Tongue (tissue), 1 donor: ENCODE measurements at regions not wholly inside any gene's neighbourhood (a gene's known extent, or its start where the extent isn't known, plus 50 kb on each side); places are given as distances from the start of the nearest gene placed in this dataset.
"Not testable (repeated sequence)": the region's sequence is repeated elsewhere in the genome, so short reads cannot be mapped to it uniquely, and the experiment has no call there.

Experiments
- DNase-seq: peaks from one replicate; pipeline ENCODE4 v3.0.0-alpha.2; 2015

- DNase-seq = no peak
These were observed 180.7 kb upstream of the TTC14 start for GRCh38 chr3:180421221-180421620.

GRCh38 chr3:180421721-180422120 is 180.2 kb upstream of the TTC14 start:
- no peak for DNase-seq

DNA sequence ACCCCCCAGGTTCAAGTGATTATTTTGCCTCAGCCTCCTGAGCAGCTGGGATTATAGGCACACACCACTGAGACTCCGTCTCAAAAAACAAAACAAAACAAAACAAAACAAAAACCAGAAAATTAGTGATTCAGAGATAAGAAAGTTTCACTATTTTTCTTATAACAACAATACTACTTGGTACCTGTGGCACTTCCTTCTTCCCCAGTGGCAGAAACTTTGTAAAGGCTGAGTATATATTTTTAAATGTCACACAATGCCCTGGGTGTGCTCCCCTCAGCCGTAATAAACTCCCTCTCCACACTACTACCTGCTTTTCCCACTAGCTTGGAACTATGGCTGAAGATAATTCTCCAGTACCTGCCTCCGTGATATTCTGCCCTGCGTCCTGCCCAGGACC is 177.7 kb upstream of the TTC14 start:
- not testable (repeated sequence) for DNase-seq

DNA sequence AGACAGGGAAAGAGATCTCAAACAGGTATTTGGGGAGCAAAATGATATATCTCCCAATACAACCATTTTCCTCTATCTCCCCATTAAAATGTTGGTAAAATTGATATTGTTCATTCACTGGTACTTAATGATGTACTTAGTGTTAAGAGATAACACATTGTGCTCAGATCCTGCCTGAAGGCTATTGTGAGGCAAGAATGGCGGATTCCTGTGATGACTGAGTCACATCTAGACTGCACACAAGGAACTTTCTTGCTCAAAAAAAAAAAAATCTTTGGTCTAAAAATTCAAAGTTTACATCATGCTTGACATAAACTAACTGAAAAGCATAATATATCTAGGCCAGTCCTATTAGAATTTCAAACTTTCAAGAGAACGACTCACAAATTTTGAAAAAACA is 171.1 kb upstream of the TTC14 start:
- no peak for DNase-seq

DNA sequence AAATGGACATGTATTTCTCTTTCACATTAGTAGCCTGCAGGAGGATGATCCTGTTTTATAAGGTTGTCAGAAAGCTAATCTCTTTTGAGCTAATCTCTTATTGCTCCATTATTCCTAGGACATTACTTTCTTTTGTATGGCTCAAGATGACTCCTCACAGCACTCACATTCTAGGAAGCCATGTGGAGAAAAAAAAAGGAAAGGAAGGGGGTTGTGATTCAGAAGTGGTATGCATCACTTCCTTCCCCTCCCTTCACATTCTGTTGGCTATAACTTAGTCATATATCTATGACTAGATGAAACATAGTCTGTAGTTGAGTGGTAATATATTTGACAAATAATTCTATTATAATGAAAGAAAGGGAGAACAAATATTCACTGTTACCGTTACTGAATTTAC is 168.8 kb upstream of the TTC14 start:
- no peak for DNase-seq

DNA sequence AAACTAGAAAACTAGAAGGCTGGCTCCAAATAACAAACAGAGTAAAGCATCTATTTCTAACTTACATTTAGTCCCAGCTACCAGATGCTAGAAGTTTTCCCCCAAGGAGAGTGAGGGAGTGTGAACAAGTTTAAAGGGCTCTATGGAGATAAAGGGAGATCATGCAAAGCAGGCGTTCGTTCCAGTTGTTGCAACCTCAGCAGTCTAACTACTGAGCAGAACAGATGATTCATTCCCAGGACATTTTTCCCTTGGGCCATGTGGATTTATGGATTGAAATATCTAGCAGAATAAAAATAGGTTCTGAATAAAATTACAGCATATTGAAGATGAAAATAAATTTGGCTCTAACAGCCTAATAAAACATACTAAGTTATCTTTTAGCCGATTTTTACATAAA is 154.8 kb upstream of the TTC14 start:
- DNase-seq = no peak

- not testable (repeated sequence) for DNase-seq
These were observed 153.6 kb upstream of the TTC14 start for GRCh38 chr3:180448407-180448806.

DNA sequence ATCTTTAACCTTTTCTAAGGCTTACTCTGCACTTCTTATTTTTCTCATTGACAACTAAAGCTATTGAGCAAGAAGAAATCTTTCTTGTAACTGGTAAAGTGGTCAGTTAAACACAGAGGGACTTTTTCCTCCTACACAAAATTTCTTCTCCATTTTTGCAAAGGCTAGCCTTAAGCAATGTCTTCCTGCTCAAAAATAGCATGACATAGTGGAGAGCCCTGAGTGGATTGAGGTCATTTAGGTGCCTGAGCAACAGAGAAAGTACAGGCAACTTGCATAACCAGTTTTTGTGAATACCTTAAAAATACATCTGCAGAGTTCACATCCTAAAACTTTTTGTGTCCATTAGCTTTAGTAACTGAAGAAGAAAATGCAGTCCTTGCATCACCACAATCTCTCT is 144.7 kb upstream of the TTC14 start:
- DNase-seq = no peak

GRCh38 chr3:180466401-180467011 is 135.5 kb upstream of the TTC14 start:
- DNase-seq = no peak

DNA sequence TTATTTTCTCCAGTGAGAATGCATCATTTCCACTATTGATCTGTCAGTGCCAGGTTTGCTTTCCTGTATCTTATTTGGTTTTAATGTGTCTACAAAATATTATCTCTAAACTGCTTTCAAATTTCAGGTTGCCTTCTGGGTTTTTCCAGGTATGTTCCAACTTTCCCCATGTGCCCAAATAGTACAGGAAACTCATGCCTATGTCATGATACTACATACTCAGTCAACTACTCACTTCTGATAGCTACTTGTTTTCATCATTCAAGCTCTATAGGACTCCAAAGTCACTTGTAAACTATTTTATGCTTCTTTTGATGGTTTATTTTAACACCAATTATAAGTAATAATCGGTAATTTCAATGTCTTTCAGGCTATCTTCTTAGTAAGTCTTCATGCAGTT is 134.8 kb upstream of the TTC14 start:
- DNase-seq = no peak

- DNase-seq = no peak
These were observed 132.8 kb upstream of the TTC14 start for GRCh38 chr3:180469149-180469548.

- DNase-seq = no peak
These were observed 123.3 kb upstream of the TTC14 start for GRCh38 chr3:180478695-180479094.

GRCh38 chr3:180492047-180492446 is 109.9 kb upstream of the TTC14 start:
- no peak for DNase-seq

DNA sequence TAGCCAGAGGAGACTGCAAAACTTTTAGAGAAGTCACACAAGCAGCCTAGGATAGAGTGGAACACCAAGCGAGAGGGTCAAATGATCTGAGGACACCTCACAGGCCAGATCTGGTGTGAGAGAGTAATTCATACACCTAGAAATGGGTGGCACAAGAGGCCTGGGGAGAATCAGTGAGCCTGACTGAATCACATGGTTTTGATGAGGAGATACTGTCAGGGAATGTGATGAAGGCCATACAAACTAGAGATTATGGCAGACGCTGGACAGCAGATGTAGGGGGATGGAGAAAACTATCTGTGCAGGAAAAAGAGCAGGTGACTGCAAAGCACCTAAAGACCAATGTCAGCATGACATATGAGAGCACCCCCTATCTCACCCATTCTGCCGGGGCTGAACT is 105.0 kb upstream of the TTC14 start:
- no peak for DNase-seq

DNA sequence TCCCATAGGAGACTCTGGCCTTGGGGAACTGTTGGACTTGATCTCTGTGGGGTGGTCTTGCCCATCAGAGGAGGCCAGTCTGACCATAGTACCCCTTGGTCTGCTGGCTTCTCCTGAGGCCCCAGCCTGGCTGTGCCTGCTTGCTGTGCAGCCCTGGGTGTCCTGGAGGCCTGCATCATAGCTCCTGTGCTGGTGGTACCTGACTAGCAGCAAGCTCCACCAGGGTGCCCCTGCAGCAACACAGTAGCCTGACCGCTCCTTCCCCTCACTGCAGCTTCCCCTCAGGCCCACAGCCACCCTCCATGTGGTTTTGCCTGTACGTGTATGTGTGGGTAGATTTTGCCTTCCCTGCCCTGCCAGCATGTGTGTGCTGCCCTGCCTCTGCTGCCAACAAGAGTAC is 85.6 kb upstream of the TTC14 start:
- no peak for DNase-seq

GRCh38 chr3:180523040-180523439 is 78.9 kb upstream of the TTC14 start:
- DNase-seq = no peak

GRCh38 chr3:180528843-180529242 is 73.1 kb upstream of the TTC14 start:
- no peak for DNase-seq

DNA sequence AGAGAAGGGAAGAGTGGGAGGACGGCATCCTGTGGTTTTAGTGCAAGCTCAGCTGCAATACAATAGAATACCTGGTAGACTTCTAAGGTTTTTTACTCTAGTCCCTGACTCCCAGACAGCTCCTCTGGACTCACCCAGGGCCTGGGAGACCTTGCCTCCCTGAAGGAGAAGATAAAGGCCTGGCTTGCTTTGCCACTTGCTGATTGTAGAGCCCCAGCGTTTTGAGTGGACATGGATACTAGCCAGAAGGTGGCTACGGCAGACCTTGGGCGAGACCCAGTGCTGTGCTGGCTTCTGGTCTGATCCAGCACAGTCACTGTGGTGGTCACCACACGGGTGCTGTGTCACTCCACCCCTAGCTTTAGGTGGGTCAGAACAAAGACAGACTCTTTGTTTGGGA is 72.2 kb upstream of the TTC14 start:
- DNase-seq = no peak

DNA sequence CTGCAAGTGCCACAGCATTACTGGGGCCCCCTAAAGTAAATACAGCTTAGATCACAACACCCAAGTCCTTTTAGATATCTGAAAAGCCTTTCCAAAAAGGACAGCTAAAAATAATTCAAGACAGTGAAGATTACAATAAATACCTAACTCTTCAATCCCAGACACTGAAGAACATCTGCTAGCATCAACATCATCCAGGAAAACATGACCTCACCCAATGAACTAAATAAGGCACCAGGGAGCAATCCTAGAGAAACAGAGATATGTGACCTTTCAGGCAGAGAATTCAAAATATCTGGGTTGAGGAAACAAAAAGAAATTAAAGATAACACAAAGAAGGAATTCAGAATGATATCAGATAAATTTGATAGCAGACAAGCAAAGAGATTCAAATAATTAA is 71.7 kb upstream of the TTC14 start:
- no peak for DNase-seq

GRCh38 chr3:180531303-180532278 is 70.4 kb upstream of the TTC14 start:
- no peak for DNase-seq

GRCh38 chr3:180534828-180535227 is 67.1 kb upstream of the TTC14 start:
- no peak for DNase-seq

DNA sequence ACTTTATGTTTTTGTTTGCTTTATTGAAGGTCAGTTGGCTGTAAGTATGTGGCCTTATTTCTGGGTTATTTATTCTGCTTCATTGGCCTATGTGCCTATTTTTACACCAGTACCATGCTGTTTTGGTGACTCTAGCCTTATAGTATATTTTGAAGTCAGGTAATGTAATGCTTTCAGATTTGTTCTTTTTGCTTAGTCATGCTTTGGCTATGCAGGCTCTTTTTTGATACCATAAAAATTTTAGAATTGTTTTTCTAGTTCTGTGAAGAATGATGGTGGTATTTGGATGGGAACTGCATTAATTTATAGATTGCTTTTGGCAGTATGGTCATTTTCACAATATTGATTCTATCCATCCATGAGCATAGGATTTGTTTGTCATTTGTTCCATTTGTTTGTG is 63.5 kb upstream of the TTC14 start:
- no peak for DNase-seq

DNA sequence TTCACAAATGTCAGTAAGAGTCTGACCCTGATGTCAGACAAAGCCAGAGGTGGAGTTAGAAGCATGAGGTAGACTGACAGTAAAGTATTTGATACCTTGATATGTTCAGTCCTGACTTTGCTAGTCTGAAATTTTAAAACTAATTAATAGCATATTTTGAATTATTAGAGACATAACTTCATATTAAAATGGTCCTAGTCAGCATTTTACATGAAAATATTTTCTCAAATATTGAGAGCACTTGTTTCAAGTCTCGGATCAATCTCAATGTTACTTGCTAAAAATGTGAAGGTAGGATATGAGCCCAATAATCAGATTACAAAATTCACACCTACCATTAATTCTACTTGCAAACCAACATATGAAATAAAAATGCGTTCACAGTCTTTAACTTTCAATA is 58.1 kb upstream of the TTC14 start:
- no peak for DNase-seq

DNA sequence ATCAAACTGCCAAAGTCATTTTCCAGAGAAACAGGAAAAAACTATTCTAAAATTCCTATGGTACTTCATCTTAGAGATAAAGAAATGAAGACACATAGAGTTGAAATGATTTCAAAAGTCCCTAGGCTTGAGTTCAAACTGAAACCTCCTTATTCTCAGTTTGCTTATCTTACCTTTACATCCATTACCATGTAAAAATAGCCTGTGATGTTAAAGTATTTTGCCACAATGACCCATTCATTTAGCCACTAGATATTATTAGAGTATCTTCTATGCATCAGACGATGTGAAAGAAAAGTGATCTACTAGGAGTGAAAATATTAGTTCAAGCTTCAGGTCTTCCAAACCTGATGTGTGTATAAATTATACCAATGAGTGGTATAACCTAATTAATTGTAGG is 55.1 kb upstream of the TTC14 start:
- no peak for DNase-seq
